ENCODE measurements at regions not wholly inside any gene's neighbourhood (a gene's known extent, or its start where the extent isn't known, plus 50 kb on each side); places are given as distances from the start of the nearest gene placed in this dataset.

GRCh38 chr1:234743791-234744611 lies 134.0 kb upstream of the IRF2BP2 start:
- no peak for TF ChIP-seq CTCF (conservative IDR thresholded peaks at IDR 0.05; ENCODE audit: control insufficient read depth, insufficient read depth, low read depth, low read length)
- DNase-seq (ENCODE audit: low read depth): no peak
- H3K4me3 ChIP-seq (ENCODE audit: control insufficient read depth, low read depth, low read length): no peak overlapping the region

- no peak for TF ChIP-seq CTCF (conservative IDR thresholded peaks at IDR 0.05; ENCODE audit: control insufficient read depth, insufficient read depth, low read depth, low read length)
- no peak for DNase-seq (ENCODE audit: low read depth)
- H3K4me3 ChIP-seq (ENCODE audit: control insufficient read depth, low read depth, low read length): no peak overlapping the region
These were observed 132.6 kb upstream of the IRF2BP2 start for GRCh38 chr1:234742622-234743021.

- DNase-seq (ENCODE audit: low read depth): no peak
- TF ChIP-seq CTCF (conservative IDR thresholded peaks at IDR 0.05; ENCODE audit: control insufficient read depth, insufficient read depth, low read depth, low read length): no peak
- H3K4me3 ChIP-seq (ENCODE audit: control insufficient read depth, low read depth, low read length): no peak overlapping the region
These were observed 128.0 kb upstream of the IRF2BP2 start for GRCh38 chr1:234737967-234738314.

GRCh38 chr1:234735916-234736315 lies 125.9 kb upstream of the IRF2BP2 start:
- H3K4me3 ChIP-seq (ENCODE audit: control insufficient read depth, low read depth, low read length): no peak overlapping the region
- no peak for DNase-seq (ENCODE audit: low read depth)
- no peak for TF ChIP-seq CTCF (conservative IDR thresholded peaks at IDR 0.05; ENCODE audit: control insufficient read depth, insufficient read depth, low read depth, low read length)

- DNase-seq (ENCODE audit: low read depth): no peak
- TF ChIP-seq CTCF (conservative IDR thresholded peaks at IDR 0.05; ENCODE audit: control insufficient read depth, insufficient read depth, low read depth, low read length): no peak
- H3K4me3 ChIP-seq (ENCODE audit: control insufficient read depth, low read depth, low read length): no peak overlapping the region
These were observed 125.5 kb upstream of the IRF2BP2 start for GRCh38 chr1:234735476-234735875.

- H3K4me3 ChIP-seq (ENCODE audit: control insufficient read depth, low read depth, low read length): no peak overlapping the region
- TF ChIP-seq CTCF (conservative IDR thresholded peaks at IDR 0.05; ENCODE audit: control insufficient read depth, insufficient read depth, low read depth, low read length): no peak
These were observed 124.9 kb upstream of the IRF2BP2 start for GRCh38 chr1:234734869-234735268.

More at GRCh38 chr1:234734869-234735268, 124.9 kb upstream of the IRF2BP2 start:
- no peak for DNase-seq (ENCODE audit: low read depth)

All from fibroblast of mammary gland (primary cell).